OCI-LY7 (cell line): ENCODE measurements at regions not wholly inside any gene's neighbourhood (a gene's known extent, or its start where the extent isn't known, plus 50 kb on each side); places are given as distances from the start of the nearest gene placed in this dataset.

Experiments used
- EZH2phosphoT487 ChIP-seq: fragments of 200-600 bp; sonication (generic); IDR thresholded peaks from 2 replicates; pipeline ENCODE4 v1.6.1; 2018; ENCODE audit warnings: low read depth, borderline replicate concordance, mild to moderate bottlenecking, mixed run types, antibody characterized with exemption, low read length, moderate library complexity, mixed read lengths
- TF ChIP-seq, protein P1 (sequence below): fragments of 200-600 bp; sonication (generic); conservative IDR thresholded peaks from 2 replicates; pipeline ENCODE4 v1.5.1; 2014; ENCODE audit warnings: mild to moderate bottlenecking, antibody characterized with exemption, low read length, moderate library complexity, mixed read lengths

- TF ChIP-seq, protein P1, sequence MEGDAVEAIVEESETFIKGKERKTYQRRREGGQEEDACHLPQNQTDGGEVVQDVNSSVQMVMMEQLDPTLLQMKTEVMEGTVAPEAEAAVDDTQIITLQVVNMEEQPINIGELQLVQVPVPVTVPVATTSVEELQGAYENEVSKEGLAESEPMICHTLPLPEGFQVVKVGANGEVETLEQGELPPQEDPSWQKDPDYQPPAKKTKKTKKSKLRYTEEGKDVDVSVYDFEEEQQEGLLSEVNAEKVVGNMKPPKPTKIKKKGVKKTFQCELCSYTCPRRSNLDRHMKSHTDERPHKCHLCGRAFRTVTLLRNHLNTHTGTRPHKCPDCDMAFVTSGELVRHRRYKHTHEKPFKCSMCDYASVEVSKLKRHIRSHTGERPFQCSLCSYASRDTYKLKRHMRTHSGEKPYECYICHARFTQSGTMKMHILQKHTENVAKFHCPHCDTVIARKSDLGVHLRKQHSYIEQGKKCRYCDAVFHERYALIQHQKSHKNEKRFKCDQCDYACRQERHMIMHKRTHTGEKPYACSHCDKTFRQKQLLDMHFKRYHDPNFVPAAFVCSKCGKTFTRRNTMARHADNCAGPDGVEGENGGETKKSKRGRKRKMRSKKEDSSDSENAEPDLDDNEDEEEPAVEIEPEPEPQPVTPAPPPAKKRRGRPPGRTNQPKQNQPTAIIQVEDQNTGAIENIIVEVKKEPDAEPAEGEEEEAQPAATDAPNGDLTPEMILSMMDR: no peak
- TF ChIP-seq EZH2phosphoT487: no peak
Measured at GRCh38 chr6:77313595-77313994, 149.7 kb downstream of the HTR1B start.
